Liver (tissue), 8 donors: ENCODE measurements at regions not wholly inside any gene's neighbourhood (a gene's known extent, or its start where the extent isn't known, plus 50 kb on each side); places are given as distances from the start of the nearest gene placed in this dataset.

Experiments
- DNase-seq: peaks from one replicate; pipeline ENCODE4 v3.0.0-alpha.2; 2017; ENCODE audit warnings: low spot score
- H3K27ac ChIP-seq, 2 donors: one replicate each; pipeline ENCODE4 v1.7.0; 2013; ENCODE audit warnings: inconsistent platforms in 2 of 2, low read length in 2 of 2, control low read depth in 1 of 2, low read depth in 1 of 2, mild to moderate bottlenecking in 1 of 2
- H3K27me3 ChIP-seq, 4 donors: one replicate each; pipeline versions ENCODE4 v1.6.1 to v1.7.0; 2013; ENCODE audit warnings: low read length in 3 of 4, inconsistent platforms in 1 of 4, mild to moderate bottlenecking in 1 of 4, moderate library complexity in 1 of 4; ENCODE audit not compliant: control insufficient read depth in 4 of 4, insufficient read depth in 4 of 4
- H3K36me3 ChIP-seq, 4 donors: one replicate each; pipeline versions ENCODE4 v1.6.1 to v1.7.0; 2013; ENCODE audit warnings: low read length in 3 of 4, mild to moderate bottlenecking in 3 of 4, low read depth in 1 of 4, moderate library complexity in 1 of 4; ENCODE audit not compliant: control insufficient read depth in 4 of 4, insufficient read depth in 3 of 4
- H3K4me1 ChIP-seq, 4 donors: one replicate each; pipeline versions ENCODE4 v1.6.1 to v1.7.0; 2013; ENCODE audit warnings: low read length in 3 of 4, mild to moderate bottlenecking in 3 of 4, moderate library complexity in 1 of 4; ENCODE audit not compliant: control insufficient read depth in 4 of 4, insufficient read depth in 4 of 4
- H3K4me3 ChIP-seq, 3 donors: one replicate each; pipeline versions ENCODE4 v1.6.1 to v1.7.0; 2013; ENCODE audit warnings: low read length in 3 of 3, control low read depth in 1 of 3, low read depth in 1 of 3, mild to moderate bottlenecking in 1 of 3
- H3K9ac ChIP-seq, 2 donors: one replicate each; pipeline ENCODE4 v1.7.0; 2013; ENCODE audit warnings: low read length in 2 of 2, mild to moderate bottlenecking in 2 of 2, moderate library complexity in 2 of 2, control low read depth in 1 of 2, low read depth in 1 of 2
- H3K9me3 ChIP-seq, 4 donors: one replicate each; pipeline versions ENCODE4 v1.6.1 to v1.7.0; 2013; ENCODE audit warnings: low read length in 3 of 4; ENCODE audit not compliant: control insufficient read depth in 4 of 4
- CTCF ChIP-seq: fragments of 150-350 bp; IDR thresholded peaks from 2 replicates; pipeline ENCODE4 v1.5.1; 2017; ENCODE audit warnings: improper control_type of control experiment, low read depth, low read length; ENCODE audit not compliant: missing input control
- EGR1 ChIP-seq, 2 donors: IDR thresholded peaks; 2 replicates each; pipeline ENCODE4 v1.6.1; 2016 to 2018; ENCODE audit warnings: antibody characterized with exemption in 2 of 2, low read depth in 2 of 2
- FOXA1 ChIP-seq: IDR thresholded peaks from 2 replicates; pipeline ENCODE4 v1.6.1; 2016; ENCODE audit warnings: antibody characterized with exemption
- FOXA2 ChIP-seq: IDR thresholded peaks from 2 replicates; pipeline ENCODE4 v1.6.1; 2016; ENCODE audit warnings: antibody characterized with exemption
- GABPA ChIP-seq, 2 donors: IDR thresholded peaks in 1 of 2; conservative IDR thresholded peaks in 1 of 2; 2 replicates each; pipeline ENCODE4 v1.6.1; 2016; ENCODE audit warnings: antibody characterized with exemption in 2 of 2, mild to moderate bottlenecking in 1 of 2, moderate library complexity in 1 of 2
- HNF4A ChIP-seq, 2 donors: conservative IDR thresholded peaks; 2 replicates each; pipeline ENCODE4 v1.6.1; 2016; ENCODE audit warnings: antibody characterized with exemption in 2 of 2, mild to moderate bottlenecking in 2 of 2
- HNF4G ChIP-seq: IDR thresholded peaks from 2 replicates; pipeline ENCODE4 v1.6.1; 2016; ENCODE audit warnings: antibody characterized with exemption
- JUND ChIP-seq, 2 donors: IDR thresholded peaks; 2 replicates each; pipeline ENCODE4 v1.6.1; 2016; ENCODE audit warnings: antibody characterized with exemption in 2 of 2
- NR2F2 ChIP-seq: IDR thresholded peaks from 2 replicates; pipeline ENCODE4 v1.6.1; 2016; ENCODE audit warnings: antibody characterized with exemption
- RAD21 ChIP-seq, 2 donors: IDR thresholded peaks; 2 replicates each; pipeline ENCODE4 v1.6.1; 2016; ENCODE audit warnings: antibody characterized with exemption in 2 of 2, mild to moderate bottlenecking in 2 of 2
- REST ChIP-seq: IDR thresholded peaks from 2 replicates; pipeline ENCODE4 v1.6.1; 2016; ENCODE audit warnings: antibody characterized with exemption, mild to moderate bottlenecking
- RXRA ChIP-seq, 2 donors: IDR thresholded peaks; 2 replicates each; pipeline ENCODE4 v1.6.1; 2017 to 2018; ENCODE audit warnings: antibody characterized with exemption in 2 of 2, mild to moderate bottlenecking in 1 of 2
- SP1 ChIP-seq: IDR thresholded peaks from 2 replicates; pipeline ENCODE4 v1.6.1; 2018; ENCODE audit warnings: antibody characterized with exemption, mild to moderate bottlenecking
- TAF1 ChIP-seq: conservative IDR thresholded peaks from 2 replicates; pipeline ENCODE4 v1.6.1; 2016; ENCODE audit warnings: antibody characterized with exemption, mild to moderate bottlenecking
- YY1 ChIP-seq: IDR thresholded peaks from 2 replicates; pipeline ENCODE4 v1.6.1; 2016; ENCODE audit warnings: antibody characterized with exemption, mild to moderate bottlenecking
- WGBS: extraction: QIAGEN DNeasy Blood & Tissue Kit; methylation state at CpG from one replicate; pipeline ENCODE4 v1.1.7; 2013; 5-methylcytosine and 5-hydroxymethylcytosine counted together
- TF ChIP-seq, protein P1 (sequence below): IDR thresholded peaks from 2 replicates; pipeline ENCODE4 v1.6.1; 2016; ENCODE audit warnings: antibody characterized with exemption
- TF ChIP-seq, protein P2 (sequence below): IDR thresholded peaks from 2 replicates; pipeline ENCODE4 v1.6.1; 2016; ENCODE audit warnings: antibody characterized with exemption
- donor health status: healthy.
- donor health status: healthy.
- donor health status: healthy.
- donor health status: healthy.
- donor health status: healthy.

DNA sequence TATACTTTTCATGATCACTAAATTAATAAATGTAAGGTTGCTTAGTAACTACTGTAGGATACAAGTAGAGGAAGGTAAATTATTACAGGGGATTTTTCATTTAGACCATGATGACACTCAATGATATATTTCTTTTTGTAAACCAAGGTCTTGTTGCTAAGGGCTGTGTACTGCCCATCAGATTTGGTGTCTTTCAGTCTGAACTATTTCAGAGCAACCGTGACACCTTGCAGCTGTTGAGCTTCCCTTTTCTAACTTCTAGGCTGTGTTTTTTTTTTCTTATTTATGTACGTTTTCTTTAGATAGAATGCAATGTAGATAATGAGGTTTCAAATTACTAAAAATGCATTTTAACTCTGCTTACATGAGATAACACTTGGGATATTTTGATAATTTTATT is 292.0 kb upstream of the MBL2 start:
- no peaks in the 10 kb centered on the region for H3K9me3 ChIP-seq
- H3K36me3 ChIP-seq, result no peaks in the 10 kb centered on the region
- H3K4me1 ChIP-seq, result no peaks in the 10 kb centered on the region
- no peaks in the 10 kb centered on the region for H3K27me3 ChIP-seq
- H3K9ac ChIP-seq, result no peak overlapping the region
- no peak overlapping the region for H3K27ac ChIP-seq
- DNase-seq, result no peak
- H3K4me3 ChIP-seq, result no peak overlapping the region
- WGBS, result 55% methylated on average over 2 of the region's 2 CpGs
- no peak for TF ChIP-seq YY1
- no peak for TF ChIP-seq FOXA1
- no peak for TF ChIP-seq HNF4A (conservative IDR thresholded peaks at IDR 0.05)
- no peak for TF ChIP-seq NR2F2
- no peak for TF ChIP-seq JUND (IDR thresholded peaks at IDR 0.05)
- TF ChIP-seq HNF4G, result no peak
- TF ChIP-seq RXRA (IDR thresholded peaks at IDR 0.05), result no peak
- TF ChIP-seq, protein P1, sequence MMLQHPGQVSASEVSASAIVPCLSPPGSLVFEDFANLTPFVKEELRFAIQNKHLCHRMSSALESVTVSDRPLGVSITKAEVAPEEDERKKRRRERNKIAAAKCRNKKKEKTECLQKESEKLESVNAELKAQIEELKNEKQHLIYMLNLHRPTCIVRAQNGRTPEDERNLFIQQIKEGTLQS, result no peak
- TF ChIP-seq, protein P2, sequence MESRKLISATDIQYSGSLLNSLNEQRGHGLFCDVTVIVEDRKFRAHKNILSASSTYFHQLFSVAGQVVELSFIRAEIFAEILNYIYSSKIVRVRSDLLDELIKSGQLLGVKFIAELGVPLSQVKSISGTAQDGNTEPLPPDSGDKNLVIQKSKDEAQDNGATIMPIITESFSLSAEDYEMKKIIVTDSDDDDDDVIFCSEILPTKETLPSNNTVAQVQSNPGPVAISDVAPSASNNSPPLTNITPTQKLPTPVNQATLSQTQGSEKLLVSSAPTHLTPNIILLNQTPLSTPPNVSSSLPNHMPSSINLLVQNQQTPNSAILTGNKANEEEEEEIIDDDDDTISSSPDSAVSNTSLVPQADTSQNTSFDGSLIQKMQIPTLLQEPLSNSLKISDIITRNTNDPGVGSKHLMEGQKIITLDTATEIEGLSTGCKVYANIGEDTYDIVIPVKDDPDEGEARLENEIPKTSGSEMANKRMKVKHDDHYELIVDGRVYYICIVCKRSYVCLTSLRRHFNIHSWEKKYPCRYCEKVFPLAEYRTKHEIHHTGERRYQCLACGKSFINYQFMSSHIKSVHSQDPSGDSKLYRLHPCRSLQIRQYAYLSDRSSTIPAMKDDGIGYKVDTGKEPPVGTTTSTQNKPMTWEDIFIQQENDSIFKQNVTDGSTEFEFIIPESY, result no peak
- no peak for TF ChIP-seq TAF1
- TF ChIP-seq EGR1 (IDR thresholded peaks at IDR 0.05; ENCODE audit: low read depth in 2 of 2), result no peak
- no peak for TF ChIP-seq CTCF
- no peak for TF ChIP-seq SP1
- TF ChIP-seq REST, result no peak

GRCh38 chr10:53063805-53064204 is 291.2 kb upstream of the MBL2 start:
- no peaks in the 10 kb centered on the region for H3K27me3 ChIP-seq
- H3K4me1 ChIP-seq, result no peaks in the 10 kb centered on the region
- H3K36me3 ChIP-seq, result no peaks in the 10 kb centered on the region
- H3K9me3 ChIP-seq, result no peaks in the 10 kb centered on the region
- H3K27ac ChIP-seq, result no peak overlapping the region
- H3K9ac ChIP-seq, result no peak overlapping the region
- no peak for DNase-seq
- WGBS, result 94% methylated on average over 3 of the region's 3 CpGs
- H3K4me3 ChIP-seq, result no peak overlapping the region
- TF ChIP-seq SP1 (no peak), CTCF (no peak), TAF1 (no peak), YY1 (no peak), FOXA2 (no peak), HNF4G (no peak), HNF4A (conservative IDR thresholded peaks at IDR 0.05) (no peak), RXRA (IDR thresholded peaks at IDR 0.05) (no peak), FOXA1 (no peak), NR2F2 (no peak), RAD21 (IDR thresholded peaks at IDR 0.05) (no peak), GABPA (IDR thresholded peaks at IDR 0.05 in 1 of 2, conservative IDR thresholded peaks at IDR 0.05 in 1 of 2) (no peak)
- TF ChIP-seq, protein P2, result no peak
- TF ChIP-seq, protein P1, result no peak
